MM.1S (cell line): ENCODE measurements at regions not wholly inside any gene's neighbourhood (a gene's known extent, or its start where the extent isn't known, plus 50 kb on each side); places are given as distances from the start of the nearest gene placed in this dataset.
"Not testable (repeated sequence)": the region's sequence is repeated elsewhere in the genome, so short reads cannot be mapped to it uniquely, and the experiment has no call there.

Source experiments
- CTCF ChIP-seq: fragments of 300-600 bp; sonication (generic); IDR thresholded peaks from 2 replicates; pipeline ENCODE4 v1.5.1; 2016; ENCODE audit warnings: antibody characterized with exemption, low read length, mixed read lengths
- EZH2 ChIP-seq: fragments of 300-600 bp; sonication (generic); optimal IDR thresholded peaks from 2 replicates; pipeline ENCODE3; 2017; ENCODE audit warnings: low read depth, mild to moderate bottlenecking, antibody characterized with exemption, low read length, mixed read lengths

- TF ChIP-seq EZH2, CTCF: not testable (repeated sequence)
Observed at GRCh38 chr1:148679050-148679786, 69.4 kb upstream of the NUDT4B start.
